Sciatic nerve (tissue), 2 donors: ENCODE measurements at regions not wholly inside any gene's neighbourhood (a gene's known extent, or its start where the extent isn't known, plus 50 kb on each side); places are given as distances from the start of the nearest gene placed in this dataset.
"Not testable (repeated sequence)": the region's sequence is repeated elsewhere in the genome, so short reads cannot be mapped to it uniquely, and the experiment has no call there.

ENCODE experiments used
- ATAC-seq: fragments of 200-7000 bp; cut with Tn5 transposase; one replicate; pipeline ENCODE4 v1.9.1; 2020; ENCODE audit warnings: mild to moderate bottlenecking, moderate library complexity
- DNase-seq: peaks from one replicate; pipeline ENCODE4 v3.0.0-alpha.2; 2020; ENCODE audit warnings: low spot score
- intact Hi-C: fragments of 100-400 bp; cut with DNase I; formaldehyde crosslinking; loops from one replicate; pipeline ENCODE4 v1.14.2; 2022
- donor health status: DM: no; HTN: no; CAD: no.
- donor health status: DM: no; HTN: no; CAD: no.

- ATAC-seq, intact Hi-C loops, DNase-seq: not testable (repeated sequence)
Observed at GRCh38 chr15:34653326-34653725, 69.9 kb upstream of the GOLGA8B start.

GRCh38 chr15:34652726-34653033 is 69.2 kb upstream of the GOLGA8B start:
- no peak for DNase-seq
- intact Hi-C loops = no loop called here
- ATAC-seq = no peak

GRCh38 chr15:34651997-34652725 is 68.7 kb upstream of the GOLGA8B start:
- intact Hi-C loops = no loop called here
- DNase-seq = no peak
- ATAC-seq = no peak

GRCh38 chr15:34650177-34650576 is 66.7 kb upstream of the GOLGA8B start:
- intact Hi-C loops = no loop called here
- ATAC-seq (no peak), DNase-seq (no peak)

GRCh38 chr15:34648294-34648631 is 64.8 kb upstream of the GOLGA8B start:
- ATAC-seq (no peak), DNase-seq (no peak)
- intact Hi-C loops = no loop called here

GRCh38 chr15:34647569-34648293 is 64.3 kb upstream of the GOLGA8B start:
- no peak for DNase-seq
- no peak for ATAC-seq
- intact Hi-C loops = no loop called here

GRCh38 chr15:34646918-34647317 is 63.5 kb upstream of the GOLGA8B start:
- no peak for ATAC-seq
- intact Hi-C loops = no loop called here
- DNase-seq = no peak

- DNase-seq (no peak), ATAC-seq (no peak)
- intact Hi-C loops = no loop called here
Observed at GRCh38 chr15:34644851-34645250, 61.4 kb upstream of the GOLGA8B start.

- intact Hi-C loops = no loop called here
- ATAC-seq = no peak
Observed at GRCh38 chr15:34644061-34644460, 60.6 kb upstream of the GOLGA8B start.

GRCh38 chr15:34642247-34642646 is 58.8 kb upstream of the GOLGA8B start:
- ATAC-seq = no peak
- intact Hi-C loops = no loop called here

More at GRCh38 chr15:34644061-34644460, 60.6 kb upstream of the GOLGA8B start:
- no peak for DNase-seq

GRCh38 chr15:34640661-34641060 is 57.2 kb upstream of the GOLGA8B start:
- intact Hi-C loops = no loop called here
- ATAC-seq = no peak
- no peak for DNase-seq

More at GRCh38 chr15:34642247-34642646, 58.8 kb upstream of the GOLGA8B start:
- DNase-seq = no peak

- intact Hi-C loops = no loop called here
- ATAC-seq = no peak
- DNase-seq = no peak
Observed at GRCh38 chr15:34637305-34637704, 53.9 kb upstream of the GOLGA8B start.

- DNase-seq, intact Hi-C loops, ATAC-seq: not testable (repeated sequence)
Observed at GRCh38 chr15:34633602-34634001, 50.2 kb upstream of the GOLGA8B start.
